ENCODE measurements at regions not wholly inside any gene's neighbourhood (a gene's known extent, or its start where the extent isn't known, plus 50 kb on each side); places are given as distances from the start of the nearest gene placed in this dataset.
"Not testable (repeated sequence)": the region's sequence is repeated elsewhere in the genome, so short reads cannot be mapped to it uniquely, and the experiment has no call there.

- DNase-seq, result no peak
Observed at GRCh38 chr1:83503153-83503552, 495.8 kb downstream of the TTLL7 start.

GRCh38 chr1:83500987-83501591, 497.8 kb downstream of the TTLL7 start:
- no peak for DNase-seq

- DNase-seq, result no peak
Observed at GRCh38 chr1:83500531-83500930, 498.4 kb downstream of the TTLL7 start.

GRCh38 chr1:83499998-83500397, 498.9 kb downstream of the TTLL7 start:
- DNase-seq, result no peak

- DNase-seq, result no peak
Observed at GRCh38 chr1:83497563-83497962, 501.4 kb downstream of the TTLL7 start.

GRCh38 chr1:83495560-83495959, 503.4 kb downstream of the TTLL7 start:
- no peak for DNase-seq

GRCh38 chr1:83493633-83494032, 505.3 kb downstream of the TTLL7 start:
- no peak for DNase-seq

- no peak for DNase-seq
Observed at GRCh38 chr1:83491930-83492329, 507.0 kb downstream of the TTLL7 start.

- no peak for DNase-seq
Observed at GRCh38 chr1:83490988-83491387, 507.9 kb downstream of the TTLL7 start.

- DNase-seq, result not testable (repeated sequence)
Observed at GRCh38 chr1:83488105-83488504, 510.8 kb downstream of the TTLL7 start.

- not testable (repeated sequence) for DNase-seq
Observed at GRCh38 chr1:83487460-83487859, 511.5 kb downstream of the TTLL7 start.

GRCh38 chr1:83485314-83486019, 513.5 kb downstream of the TTLL7 start:
- DNase-seq, result not testable (repeated sequence)

GRCh38 chr1:83481284-83481683, 517.6 kb downstream of the TTLL7 start:
- not testable (repeated sequence) for DNase-seq

- not testable (repeated sequence) for DNase-seq
Observed at GRCh38 chr1:83479591-83480239, 519.2 kb downstream of the TTLL7 start.

- DNase-seq, result not testable (repeated sequence)
Observed at GRCh38 chr1:83478127-83478526, 520.8 kb downstream of the TTLL7 start.

- not testable (repeated sequence) for DNase-seq
Observed at GRCh38 chr1:83476518-83476917, 522.4 kb downstream of the TTLL7 start.

- not testable (repeated sequence) for DNase-seq
Observed at GRCh38 chr1:83474946-83475345, 524.0 kb downstream of the TTLL7 start.

GRCh38 chr1:83473986-83474385, 524.9 kb downstream of the TTLL7 start:
- not testable (repeated sequence) for DNase-seq

- not testable (repeated sequence) for DNase-seq
Observed at GRCh38 chr1:83472066-83472465, 526.9 kb downstream of the TTLL7 start.

- DNase-seq, result not testable (repeated sequence)
Observed at GRCh38 chr1:83471272-83471671, 527.7 kb downstream of the TTLL7 start.

GRCh38 chr1:83468336-83468735, 530.6 kb downstream of the TTLL7 start:
- not testable (repeated sequence) for DNase-seq

- not testable (repeated sequence) for DNase-seq
Observed at GRCh38 chr1:83457735-83458248, 541.1 kb downstream of the TTLL7 start.

GRCh38 chr1:83457281-83457680, 541.7 kb downstream of the TTLL7 start:
- not testable (repeated sequence) for DNase-seq

GRCh38 chr1:83455753-83456152, 543.2 kb downstream of the TTLL7 start:
- not testable (repeated sequence) for DNase-seq

Data from left hindlimb (tissue), 1 donor.